Thyroid gland (tissue), 4 donors: ENCODE measurements at regions not wholly inside any gene's neighbourhood (a gene's known extent, or its start where the extent isn't known, plus 50 kb on each side); places are given as distances from the start of the nearest gene placed in this dataset.

Experiments used
- POLR2A ChIP-seq, 2 donors: fragments of 450-650 bp; IDR thresholded peaks; one replicate each; pipeline ENCODE4 v1.6.1; 2017; ENCODE audit warnings: antibody characterized with exemption in 2 of 2, mild to moderate bottlenecking in 2 of 2, moderate library complexity in 1 of 2
- TF ChIP-seq, protein P1 (sequence below), 6 experiments: fragments of 200-600 bp in 3 of 6; fragments of 450-650 bp in 3 of 6; sonication (generic) in 3 of 6; IDR thresholded peaks; one replicate each; pipeline ENCODE4 v1.5.1; 2016 to 2019; ENCODE audit warnings: antibody characterized with exemption in 6 of 6, mild to moderate bottlenecking in 2 of 6, inconsistent platforms in 1 of 6, moderate library complexity in 1 of 6

DNA sequence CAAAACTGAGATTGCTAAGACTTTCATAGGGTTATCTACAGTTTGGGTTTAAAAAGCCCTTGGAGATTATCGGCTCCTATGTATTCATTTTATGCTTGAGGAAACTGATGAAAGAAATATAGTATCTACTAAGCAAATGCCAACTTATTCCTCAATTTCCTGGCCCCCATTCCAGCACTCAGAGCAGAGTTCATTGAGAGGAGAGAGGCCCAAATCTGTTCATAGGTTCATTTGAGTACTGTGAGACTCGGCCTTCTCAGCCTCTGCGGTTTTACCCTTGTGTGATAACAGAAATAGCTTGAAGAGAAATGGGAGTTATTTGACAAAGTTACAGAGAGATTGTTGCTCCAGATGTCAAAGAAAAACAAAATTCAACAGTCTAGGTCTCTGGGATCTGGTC lies 226.7 kb upstream of the ARHGAP42 start:
- no peak for TF ChIP-seq POLR2A (IDR thresholded peaks at IDR 0.05)
- TF ChIP-seq, protein P1, sequence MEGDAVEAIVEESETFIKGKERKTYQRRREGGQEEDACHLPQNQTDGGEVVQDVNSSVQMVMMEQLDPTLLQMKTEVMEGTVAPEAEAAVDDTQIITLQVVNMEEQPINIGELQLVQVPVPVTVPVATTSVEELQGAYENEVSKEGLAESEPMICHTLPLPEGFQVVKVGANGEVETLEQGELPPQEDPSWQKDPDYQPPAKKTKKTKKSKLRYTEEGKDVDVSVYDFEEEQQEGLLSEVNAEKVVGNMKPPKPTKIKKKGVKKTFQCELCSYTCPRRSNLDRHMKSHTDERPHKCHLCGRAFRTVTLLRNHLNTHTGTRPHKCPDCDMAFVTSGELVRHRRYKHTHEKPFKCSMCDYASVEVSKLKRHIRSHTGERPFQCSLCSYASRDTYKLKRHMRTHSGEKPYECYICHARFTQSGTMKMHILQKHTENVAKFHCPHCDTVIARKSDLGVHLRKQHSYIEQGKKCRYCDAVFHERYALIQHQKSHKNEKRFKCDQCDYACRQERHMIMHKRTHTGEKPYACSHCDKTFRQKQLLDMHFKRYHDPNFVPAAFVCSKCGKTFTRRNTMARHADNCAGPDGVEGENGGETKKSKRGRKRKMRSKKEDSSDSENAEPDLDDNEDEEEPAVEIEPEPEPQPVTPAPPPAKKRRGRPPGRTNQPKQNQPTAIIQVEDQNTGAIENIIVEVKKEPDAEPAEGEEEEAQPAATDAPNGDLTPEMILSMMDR (IDR thresholded peaks at IDR 0.05) = no peak
